Upper lobe of left lung (tissue), 6 donors: ENCODE measurements at regions not wholly inside any gene's neighbourhood (a gene's known extent, or its start where the extent isn't known, plus 50 kb on each side); places are given as distances from the start of the nearest gene placed in this dataset.
A peak's percentile ranks its signal among the peaks of the same experiment; 100 is the strongest.

Experiments
- ATAC-seq, 2 donors: fragments of 200-7000 bp; cut with Tn5 transposase; one replicate each; pipeline ENCODE4 v1.9.1; 2022; ENCODE audit warnings: mild to moderate bottlenecking in 2 of 2, moderate library complexity in 2 of 2; ENCODE audit not compliant: low FRiP score in 2 of 2
- DNase-seq, 2 donors: peaks; one replicate each; pipeline ENCODE4 v3.0.0-alpha.2; 2019 to 2020
- H3K27ac ChIP-seq, 4 donors: fragments of 200-600 bp; sonication (generic); one replicate each; pipeline ENCODE4 v1.5.1; 2016 to 2019
- H3K27me3 ChIP-seq, 4 donors: fragments of 200-600 bp; sonication (generic); one replicate each; pipeline ENCODE4 v1.5.1; 2017 to 2019
- H3K36me3 ChIP-seq, 4 donors: fragments of 200-600 bp; sonication (generic); one replicate each; pipeline ENCODE4 v1.5.1; 2016 to 2019
- H3K4me1 ChIP-seq, 4 donors: fragments of 200-600 bp; sonication (generic); one replicate each; pipeline ENCODE4 v1.5.1; 2018 to 2019
- H3K4me3 ChIP-seq, 4 donors: fragments of 200-600 bp; sonication (generic); one replicate each; pipeline ENCODE4 v1.5.1; 2017 to 2019; ENCODE audit warnings: mild to moderate bottlenecking in 2 of 4, moderate library complexity in 1 of 4
- H3K9me3 ChIP-seq, 4 donors: fragments of 200-600 bp; sonication (generic); one replicate each; pipeline ENCODE4 v1.5.1; 2018 to 2019
- EP300 ChIP-seq, 4 donors: sonication (generic); formaldehyde crosslinking; IDR thresholded peaks; one replicate each; pipeline ENCODE4 v1.5.1; 2017; ENCODE audit warnings: antibody characterized with exemption in 4 of 4, control low read depth in 2 of 4
- POLR2A ChIP-seq, 4 donors: fragments of 450-650 bp; IDR thresholded peaks; one replicate each; pipeline ENCODE4 v1.5.1; 2016 to 2017; ENCODE audit warnings: antibody characterized with exemption in 4 of 4, mild to moderate bottlenecking in 2 of 4
- POLR2AphosphoS5 ChIP-seq, 2 donors: sonication (generic); formaldehyde crosslinking; IDR thresholded peaks; one replicate each; pipeline ENCODE4 v1.5.1; 2017; ENCODE audit warnings: antibody characterized with exemption in 2 of 2
- WGBS, 2 donors: methylation state at CpG; one replicate each; pipeline ENCODE4 v1.1.5; 2017 to 2018; 5-methylcytosine and 5-hydroxymethylcytosine counted together
- TF ChIP-seq, protein P1 (sequence below), 6 experiments: fragments of 450-650 bp in 4 of 6; fragments of 200-600 bp in 2 of 6; sonication (generic) in 2 of 6; IDR thresholded peaks; one replicate each; pipeline ENCODE4 v1.5.1; 2016 to 2019; ENCODE audit warnings: antibody characterized with exemption in 6 of 6
- donor health status: DM: no; HTN: no; CAD: no; lungs with moderate emphysema.
- donor health status: DM: no; HTN: yes; CAD: no; lungs with severe emphysema.

DNA sequence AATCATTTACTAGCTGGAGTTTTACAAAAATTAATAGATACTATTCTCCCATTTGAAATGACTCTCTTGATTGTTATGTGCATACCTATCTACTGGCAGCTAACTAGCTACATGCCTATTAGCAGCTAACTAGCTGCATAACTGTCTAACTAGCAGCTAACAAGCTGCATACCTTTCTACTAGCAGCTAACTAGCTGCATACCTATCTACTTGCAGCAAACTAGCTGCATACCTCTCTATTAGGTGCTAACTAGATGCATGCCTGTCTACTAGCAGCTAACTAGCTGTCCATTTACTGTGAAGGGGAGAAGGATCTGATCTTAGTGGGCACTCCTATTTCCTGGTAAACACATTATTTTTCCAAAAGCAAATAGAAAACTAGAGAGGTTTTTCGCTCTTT is 439.4 kb upstream of the PFKP start:
- ATAC-seq (no peak), DNase-seq (no peak)
- TF ChIP-seq POLR2AphosphoS5 (IDR thresholded peaks at IDR 0.05) (no peak), EP300 (IDR thresholded peaks at IDR 0.05) (no peak), POLR2A (IDR thresholded peaks at IDR 0.05) (no peak)
- TF ChIP-seq, protein P1, sequence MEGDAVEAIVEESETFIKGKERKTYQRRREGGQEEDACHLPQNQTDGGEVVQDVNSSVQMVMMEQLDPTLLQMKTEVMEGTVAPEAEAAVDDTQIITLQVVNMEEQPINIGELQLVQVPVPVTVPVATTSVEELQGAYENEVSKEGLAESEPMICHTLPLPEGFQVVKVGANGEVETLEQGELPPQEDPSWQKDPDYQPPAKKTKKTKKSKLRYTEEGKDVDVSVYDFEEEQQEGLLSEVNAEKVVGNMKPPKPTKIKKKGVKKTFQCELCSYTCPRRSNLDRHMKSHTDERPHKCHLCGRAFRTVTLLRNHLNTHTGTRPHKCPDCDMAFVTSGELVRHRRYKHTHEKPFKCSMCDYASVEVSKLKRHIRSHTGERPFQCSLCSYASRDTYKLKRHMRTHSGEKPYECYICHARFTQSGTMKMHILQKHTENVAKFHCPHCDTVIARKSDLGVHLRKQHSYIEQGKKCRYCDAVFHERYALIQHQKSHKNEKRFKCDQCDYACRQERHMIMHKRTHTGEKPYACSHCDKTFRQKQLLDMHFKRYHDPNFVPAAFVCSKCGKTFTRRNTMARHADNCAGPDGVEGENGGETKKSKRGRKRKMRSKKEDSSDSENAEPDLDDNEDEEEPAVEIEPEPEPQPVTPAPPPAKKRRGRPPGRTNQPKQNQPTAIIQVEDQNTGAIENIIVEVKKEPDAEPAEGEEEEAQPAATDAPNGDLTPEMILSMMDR (IDR thresholded peaks at IDR 0.05): no peak
- WGBS, 2 donors: 29 to 34% methylated on average over 1 of the region's 1 CpG
- H3K27ac ChIP-seq: no peak overlapping the region
- no peaks in the 10 kb centered on the region for H3K27me3 ChIP-seq
- H3K36me3 ChIP-seq: no peaks in the 10 kb centered on the region
- H3K4me3 ChIP-seq: no peak overlapping the region
- H3K9me3 ChIP-seq: no peaks in the 10 kb centered on the region
- no peaks in the 10 kb centered on the region for H3K4me1 ChIP-seq

DNA sequence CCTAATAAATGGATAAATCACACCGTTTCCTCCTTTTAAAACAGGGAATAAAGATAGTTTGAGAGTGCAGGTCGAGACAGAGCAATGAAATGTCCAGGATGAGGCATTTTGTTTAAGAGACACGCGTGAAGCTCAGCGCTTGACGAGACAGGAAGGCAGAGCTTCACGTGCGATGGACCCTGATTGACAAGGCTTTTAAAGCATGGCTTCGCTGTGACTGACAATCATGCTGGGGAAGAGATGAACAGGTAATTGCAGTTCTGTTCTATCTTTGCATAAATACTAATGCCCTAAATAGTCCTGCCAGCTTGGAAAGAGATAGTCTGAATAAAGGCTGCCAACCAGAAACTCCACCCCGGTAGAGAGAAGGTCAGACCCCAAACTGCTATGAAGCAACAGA is 442.3 kb upstream of the PFKP start:
- Histone ChIP-seq H3K36me3 (no peaks in the 10 kb centered on the region), H3K4me3 (no peak overlapping the region), H3K27me3 (no peaks in the 10 kb centered on the region), H3K4me1 (no peaks in the 10 kb centered on the region), H3K27ac (no peak overlapping the region), H3K9me3 (no peaks in the 10 kb centered on the region)
- DNase-seq (no peak), ATAC-seq (no peak)
- TF ChIP-seq POLR2AphosphoS5 (IDR thresholded peaks at IDR 0.05): no peak
- no peak for TF ChIP-seq POLR2A (IDR thresholded peaks at IDR 0.05)
- TF ChIP-seq, protein P1 (IDR thresholded peaks at IDR 0.05): no peak
- TF ChIP-seq EP300 (IDR thresholded peaks at IDR 0.05): no peak
- WGBS, 2 donors: 78 to 87% methylated on average over 10 of the region's 10 CpGs

DNA sequence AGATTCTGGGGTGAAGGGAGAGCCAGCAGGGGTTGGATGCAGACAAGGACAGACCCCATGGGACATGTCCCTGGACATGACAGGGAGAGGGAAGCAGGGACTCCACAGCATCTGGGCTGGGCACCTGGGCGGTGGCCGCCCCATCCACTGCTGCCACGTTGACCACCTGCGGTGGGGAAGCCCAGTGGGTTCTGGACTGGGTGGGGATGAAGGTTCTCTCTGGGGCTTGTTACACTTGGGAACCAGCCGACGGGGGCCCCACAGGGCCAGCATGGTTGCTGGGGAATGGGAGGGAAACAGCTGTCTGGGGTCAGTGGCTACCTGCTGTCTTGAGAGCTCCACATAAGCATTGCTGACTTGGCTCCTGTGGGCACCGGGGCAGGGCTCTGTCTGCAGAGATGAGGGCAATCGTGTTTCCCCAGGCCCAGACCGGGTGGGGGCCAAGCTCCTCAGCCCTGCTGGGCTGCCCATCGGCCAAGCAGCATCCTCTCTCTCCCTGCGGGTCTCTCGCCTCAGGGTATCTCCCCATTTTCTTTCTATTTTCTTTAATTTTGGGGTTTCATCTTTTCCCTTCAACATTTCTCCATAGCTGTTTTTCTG is 443.6 kb upstream of the PFKP start:
- Histone ChIP-seq H3K27me3 (no peaks in the 10 kb centered on the region), H3K4me1 (no peaks in the 10 kb centered on the region), H3K9me3 (no peaks in the 10 kb centered on the region), H3K4me3 (no peak overlapping the region), H3K36me3 (no peaks in the 10 kb centered on the region), H3K27ac (no peak overlapping the region)
- TF ChIP-seq EP300 (IDR thresholded peaks at IDR 0.05): no peak
- TF ChIP-seq, protein P1 (IDR thresholded peaks at IDR 0.05): no peak
- no peak for TF ChIP-seq POLR2AphosphoS5 (IDR thresholded peaks at IDR 0.05)
- no peak for TF ChIP-seq POLR2A (IDR thresholded peaks at IDR 0.05)
- WGBS, 2 donors: 87 to 95% methylated on average over 6 to 10 of the region's 12 CpGs
- peak in 1 of 2 donors; percentile 70 for DNase-seq
- peak in 1 of 2 donors; percentile 46 for ATAC-seq

DNA sequence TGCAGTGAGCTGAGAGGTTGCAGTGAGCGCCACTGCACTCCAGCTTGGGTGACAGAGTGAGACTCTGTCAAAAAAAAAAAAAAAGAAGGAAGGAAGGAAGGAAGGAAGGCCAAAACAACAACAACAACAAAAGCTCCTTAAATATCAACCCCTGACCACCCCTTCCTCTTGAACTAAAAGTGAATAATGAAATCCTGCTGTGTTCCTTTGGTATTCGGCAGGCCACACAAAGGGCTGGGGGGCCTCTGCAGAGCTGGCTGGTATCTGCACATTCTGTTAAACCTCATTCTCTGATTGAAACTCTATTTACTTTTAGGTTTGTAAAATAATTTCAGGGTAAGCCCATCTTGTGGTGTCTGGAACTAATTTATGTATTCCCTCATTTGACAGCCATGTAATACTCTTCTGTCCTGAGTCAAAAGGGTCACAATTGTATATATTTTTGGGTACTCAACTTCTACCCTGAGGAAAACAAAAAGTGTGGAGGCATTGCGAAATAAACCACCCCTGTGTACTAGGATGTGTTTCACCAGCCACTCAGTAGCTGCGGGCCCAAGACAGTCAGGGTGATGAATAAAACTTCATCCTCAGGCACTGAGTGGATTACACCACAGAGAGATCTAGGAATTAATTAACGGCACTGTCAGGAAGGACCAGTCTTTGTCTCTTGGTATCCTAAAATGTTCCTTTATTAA is 446.4 kb upstream of the PFKP start:
- H3K4me3 ChIP-seq: no peak overlapping the region
- no peak for TF ChIP-seq EP300 (IDR thresholded peaks at IDR 0.05)
- TF ChIP-seq POLR2AphosphoS5 (IDR thresholded peaks at IDR 0.05): no peak
- H3K9me3 ChIP-seq: no peaks in the 10 kb centered on the region
- H3K27me3 ChIP-seq: no peaks in the 10 kb centered on the region
- H3K4me1 ChIP-seq: no peaks in the 10 kb centered on the region
- DNase-seq (no peak), ATAC-seq (no peak)
- whole genome bisulfite sequencing, 2 donors: 73 to 81% methylated on average over 5 of the region's 5 CpGs
- no peak overlapping the region for H3K27ac ChIP-seq
- H3K36me3 ChIP-seq: no peaks in the 10 kb centered on the region

DNA sequence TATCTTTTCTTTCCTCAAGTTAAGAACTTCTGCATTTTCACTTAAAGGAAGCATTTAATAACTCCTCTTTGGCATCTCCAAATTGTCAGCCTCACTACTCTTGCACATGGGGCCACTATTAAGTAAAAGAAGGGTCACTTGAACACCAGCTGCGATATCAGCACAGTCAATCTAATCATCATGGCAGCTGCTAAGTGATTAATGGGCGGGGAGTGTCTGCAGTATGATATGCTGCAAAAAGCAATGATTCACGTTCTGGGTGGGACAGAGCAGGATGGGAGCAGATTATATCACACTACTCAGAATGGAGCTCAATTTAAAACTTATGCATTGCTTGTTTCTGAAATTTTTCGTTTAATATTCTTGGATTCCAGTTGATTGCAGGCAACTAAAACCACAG is 447.4 kb upstream of the PFKP start:
- H3K4me3 ChIP-seq: no peak overlapping the region
- H3K36me3 ChIP-seq: no peaks in the 10 kb centered on the region
- H3K27ac ChIP-seq: no peak overlapping the region
- no peak for DNase-seq
- no peaks in the 10 kb centered on the region for H3K27me3 ChIP-seq
- ATAC-seq: peak in 1 of 2 donors; percentile 39
- no peaks in the 10 kb centered on the region for H3K4me1 ChIP-seq
- H3K9me3 ChIP-seq: no peaks in the 10 kb centered on the region
- TF ChIP-seq POLR2A (IDR thresholded peaks at IDR 0.05) (no peak), POLR2AphosphoS5 (IDR thresholded peaks at IDR 0.05) (no peak), EP300 (IDR thresholded peaks at IDR 0.05) (no peak)
- TF ChIP-seq, protein P1 (IDR thresholded peaks at IDR 0.05): no peak
- WGBS, 2 donors: 43 to 59% methylated on average over 4 of the region's 4 CpGs
